ENCODE measurements at regions not wholly inside any gene's neighbourhood (a gene's known extent, or its start where the extent isn't known, plus 50 kb on each side); places are given as distances from the start of the nearest gene placed in this dataset.

- Mint-ChIP-seq H3K27ac (ENCODE audit: unreplicated experiment) (no peak overlapping the region), H3K9me3 (ENCODE audit: unreplicated experiment) (no peaks in the 10 kb centered on the region), H3K4me1 (ENCODE audit: unreplicated experiment) (no peaks in the 10 kb centered on the region), H3K27me3 (ENCODE audit: unreplicated experiment) (no peaks in the 10 kb centered on the region), H3K36me3 (ENCODE audit: unreplicated experiment) (no peaks in the 10 kb centered on the region), H3K4me3 (ENCODE audit: unreplicated experiment) (no peak overlapping the region)
- no peak for DNase-seq (ENCODE audit: extremely low spot score, unreplicated experiment)
- no peak for TF ChIP-seq CTCF (IDR thresholded peaks at IDR 0.05)
These were observed 51.8 kb upstream of the CDK20 start for GRCh38 chr9:88026118-88026479.

- TF ChIP-seq CTCF (IDR thresholded peaks at IDR 0.05): no peak
- Mint-ChIP-seq H3K27ac (ENCODE audit: unreplicated experiment) (no peak overlapping the region), H3K9me3 (ENCODE audit: unreplicated experiment) (no peaks in the 10 kb centered on the region), H3K4me3 (ENCODE audit: unreplicated experiment) (no peak overlapping the region), H3K27me3 (ENCODE audit: unreplicated experiment) (no peaks in the 10 kb centered on the region), H3K4me1 (ENCODE audit: unreplicated experiment) (no peaks in the 10 kb centered on the region), H3K36me3 (ENCODE audit: unreplicated experiment) (no peaks in the 10 kb centered on the region)
- DNase-seq (ENCODE audit: extremely low spot score, unreplicated experiment): no peak
These were observed 51.2 kb upstream of the CDK20 start for GRCh38 chr9:88025411-88026117.

GRCh38 chr9:88024896-88025295 lies 50.6 kb upstream of the CDK20 start:
- Mint-ChIP-seq H3K4me1 (ENCODE audit: unreplicated experiment) (no peaks in the 10 kb centered on the region), H3K36me3 (ENCODE audit: unreplicated experiment) (no peaks in the 10 kb centered on the region), H3K27ac (ENCODE audit: unreplicated experiment) (no peak overlapping the region), H3K27me3 (ENCODE audit: unreplicated experiment) (peaks cover 4% of the 10 kb centered on the region), H3K9me3 (ENCODE audit: unreplicated experiment) (no peaks in the 10 kb centered on the region), H3K4me3 (ENCODE audit: unreplicated experiment) (no peak overlapping the region)
- TF ChIP-seq CTCF (IDR thresholded peaks at IDR 0.05): no peak
- no peak for DNase-seq (ENCODE audit: extremely low spot score, unreplicated experiment)

All from osteocyte (in vitro differentiated cells).